Smooth muscle cell (in vitro differentiated cells): ENCODE measurements at regions not wholly inside any gene's neighbourhood (a gene's known extent, or its start where the extent isn't known, plus 50 kb on each side); places are given as distances from the start of the nearest gene placed in this dataset.

Source experiments
- DNase-seq: peaks from one replicate; lab custom pipeline; 2025; ENCODE audit not compliant: unreplicated experiment; lab: John Stamatoyannopoulos, UW
- H2AFZ ChIP-seq: fragments of 200-600 bp; sonication (generic); 2 replicates; pipeline ENCODE4 v1.6.0; 2016; ENCODE audit warnings: antibody characterized with exemption, low read depth, mild to moderate bottlenecking
- H3F3A ChIP-seq: fragments of 200-600 bp; sonication (generic); 2 replicates; pipeline ENCODE4 v1.6.0; 2017; ENCODE audit warnings: antibody characterized with exemption, low read depth
- H3K27ac ChIP-seq: fragments of 200-600 bp; sonication (generic); 2 replicates; pipeline ENCODE4 v1.5.1; 2016; ENCODE audit warnings: low read depth, mild to moderate bottlenecking
- H3K27me3 ChIP-seq: fragments of 200-600 bp; sonication (generic); 2 replicates; pipeline ENCODE4 v1.6.1; 2016; ENCODE audit warnings: low read depth, mild to moderate bottlenecking
- H3K36me3 ChIP-seq: fragments of 200-600 bp; sonication (generic); 2 replicates; pipeline ENCODE4 v1.5.1; 2016; ENCODE audit warnings: low read depth
- H3K4me1 ChIP-seq: fragments of 200-600 bp; sonication (generic); 2 replicates; pipeline ENCODE4 v1.5.1; 2016; ENCODE audit warnings: low read depth
- H3K4me2 ChIP-seq: fragments of 200-600 bp; sonication (generic); 2 replicates; pipeline ENCODE4 v1.6.0; 2016; ENCODE audit warnings: mild to moderate bottlenecking
- H3K4me3 ChIP-seq: fragments of 200-600 bp; sonication (generic); 2 replicates; pipeline ENCODE4 v1.5.1; 2016; ENCODE audit warnings: mild to moderate bottlenecking
- H3K79me2 ChIP-seq: fragments of 200-600 bp; sonication (generic); 2 replicates; pipeline ENCODE4 v1.6.0; 2016; ENCODE audit warnings: low read depth, mild to moderate bottlenecking
- H3K9ac ChIP-seq: fragments of 200-600 bp; sonication (generic); 2 replicates; pipeline ENCODE4 v1.6.0; 2016; ENCODE audit warnings: low read depth
- H3K9me3 ChIP-seq: fragments of 200-600 bp; sonication (generic); replicated peaks from 2 replicates; pipeline ENCODE4 v1.5.1; 2016; ENCODE audit warnings: low read depth
- H4K20me1 ChIP-seq: fragments of 200-600 bp; sonication (generic); 2 replicates; pipeline ENCODE4 v1.6.0; 2016; ENCODE audit warnings: low read depth
- CTCF ChIP-seq: fragments of 200-600 bp; sonication (generic); IDR thresholded peaks from 2 replicates; pipeline ENCODE4 v1.5.1; 2017; ENCODE audit warnings: borderline replicate concordance, mild to moderate bottlenecking, antibody characterized with exemption; ENCODE audit not compliant: insufficient read depth, poor library complexity, severe bottlenecking
- WGBS: methylation state at CpG from one replicate; pipeline ENCODE4 v1.1.7; 2016; ENCODE audit warnings: low lambda C conversion rate; 5-methylcytosine and 5-hydroxymethylcytosine counted together

- no peaks in the 10 kb centered on the region for H3K27me3 ChIP-seq
- no peak overlapping the region for H3K4me2 ChIP-seq
- H3K9me3 ChIP-seq, result no peaks in the 10 kb centered on the region
- no peaks in the 10 kb centered on the region for H3K79me2 ChIP-seq
- no peaks in the 10 kb centered on the region for H3F3A ChIP-seq
- TF ChIP-seq CTCF, result no peak
- no peaks in the 10 kb centered on the region for H3K36me3 ChIP-seq
- H3K4me1 ChIP-seq, result no peaks in the 10 kb centered on the region
- no peak overlapping the region for H3K27ac ChIP-seq
- DNase-seq, result no peak
- no peaks in the 10 kb centered on the region for H4K20me1 ChIP-seq
- 76% methylated on average over 10 of the region's 10 CpGs for WGBS
- H2AFZ ChIP-seq, result no peak overlapping the region
- no peak overlapping the region for H3K9ac ChIP-seq
- no peak overlapping the region for H3K4me3 ChIP-seq
Observed at GRCh38 chr17:5820721-5821456, 236.6 kb upstream of the NLRP1 start.

- H4K20me1 ChIP-seq, result no peaks in the 10 kb centered on the region
- no peaks in the 10 kb centered on the region for H3F3A ChIP-seq
- no peak overlapping the region for H3K27ac ChIP-seq
- no peaks in the 10 kb centered on the region for H3K36me3 ChIP-seq
- DNase-seq, result no peak
- no peak for TF ChIP-seq CTCF
- no peak overlapping the region for H3K4me2 ChIP-seq
- H3K79me2 ChIP-seq, result no peaks in the 10 kb centered on the region
- no peaks in the 10 kb centered on the region for H3K4me1 ChIP-seq
- no peak overlapping the region for H3K9ac ChIP-seq
- no peaks in the 10 kb centered on the region for H3K27me3 ChIP-seq
- H3K9me3 ChIP-seq, result no peaks in the 10 kb centered on the region
- 83% methylated on average over 4 of the region's 4 CpGs for WGBS
- H3K4me3 ChIP-seq, result no peak overlapping the region
- no peak overlapping the region for H2AFZ ChIP-seq
Observed at GRCh38 chr17:5821803-5822202, 237.5 kb upstream of the NLRP1 start.

GRCh38 chr17:5822281-5823060 lies 238.2 kb upstream of the NLRP1 start:
- Histone ChIP-seq H3K4me3 (no peak overlapping the region), H3K4me2 (no peak overlapping the region), H2AFZ (no peak overlapping the region), H3K27me3 (no peaks in the 10 kb centered on the region), H3K36me3 (no peaks in the 10 kb centered on the region), H3K9ac (no peak overlapping the region), H3F3A (no peaks in the 10 kb centered on the region), H4K20me1 (no peaks in the 10 kb centered on the region), H3K79me2 (no peaks in the 10 kb centered on the region), H3K4me1 (no peaks in the 10 kb centered on the region), H3K9me3 (no peaks in the 10 kb centered on the region), H3K27ac (no peak overlapping the region)
- DNase-seq, result no peak
- TF ChIP-seq CTCF, result no peak
- WGBS, result 87% methylated on average over 16 of the region's 16 CpGs
